HG03108 (cell line): ENCODE measurements at regions not wholly inside any gene's neighbourhood (a gene's known extent, or its start where the extent isn't known, plus 50 kb on each side); places are given as distances from the start of the nearest gene placed in this dataset.

Experiments
- ATAC-seq: cut with Tn5 transposase; IDR thresholded peaks from one replicate; pipeline ENCODE4 v1.9.1; 2021; ENCODE audit warnings: moderate library complexity; ENCODE audit not compliant: unreplicated experiment

GRCh38 chr18:41268271-41268670 lies 686.8 kb upstream of the PIK3C3 start:
- ATAC-seq, result no peak

GRCh38 chr18:41266616-41267015 lies 688.4 kb upstream of the PIK3C3 start:
- ATAC-seq, result no peak

- no peak for ATAC-seq
Measured at GRCh38 chr18:41266204-41266603, 688.8 kb upstream of the PIK3C3 start.

- no peak for ATAC-seq
Measured at GRCh38 chr18:41265047-41265446, 690.0 kb upstream of the PIK3C3 start.

- ATAC-seq, result no peak
Measured at GRCh38 chr18:41263956-41264355, 691.1 kb upstream of the PIK3C3 start.

GRCh38 chr18:41262688-41263087 lies 692.3 kb upstream of the PIK3C3 start:
- no peak for ATAC-seq

GRCh38 chr18:41244591-41245037 lies 710.4 kb upstream of the PIK3C3 start:
- no peak for ATAC-seq

GRCh38 chr18:41237317-41237716 lies 717.7 kb upstream of the PIK3C3 start:
- no peak for ATAC-seq

GRCh38 chr18:41231681-41232080 lies 723.4 kb upstream of the PIK3C3 start:
- ATAC-seq, result no peak

- ATAC-seq, result no peak
Measured at GRCh38 chr18:41227993-41228392, 727.0 kb upstream of the PIK3C3 start.

- no peak for ATAC-seq
Measured at GRCh38 chr18:41226911-41227310, 728.1 kb upstream of the PIK3C3 start.

- no peak for ATAC-seq
Measured at GRCh38 chr18:41226186-41226585, 728.8 kb upstream of the PIK3C3 start.

- ATAC-seq, result no peak
Measured at GRCh38 chr18:41216341-41217003, 738.6 kb upstream of the PIK3C3 start.

- ATAC-seq, result no peak
Measured at GRCh38 chr18:41207706-41208105, 747.3 kb upstream of the PIK3C3 start.

GRCh38 chr18:41206341-41206830 lies 748.6 kb upstream of the PIK3C3 start:
- no peak for ATAC-seq

- no peak for ATAC-seq
Measured at GRCh38 chr18:41199212-41199611, 755.8 kb upstream of the PIK3C3 start.

- no peak for ATAC-seq
Measured at GRCh38 chr18:41197967-41198366, 757.1 kb upstream of the PIK3C3 start.

GRCh38 chr18:41170346-41170745 lies 784.7 kb upstream of the PIK3C3 start:
- no peak for ATAC-seq

GRCh38 chr18:41165625-41166024 lies 789.4 kb upstream of the PIK3C3 start:
- ATAC-seq, result no peak

- no peak for ATAC-seq
Measured at GRCh38 chr18:41162781-41163180, 792.3 kb upstream of the PIK3C3 start.

GRCh38 chr18:41162191-41162590 lies 792.8 kb upstream of the PIK3C3 start:
- no peak for ATAC-seq

GRCh38 chr18:41155910-41156851 lies 798.9 kb upstream of the PIK3C3 start:
- ATAC-seq, result no peak
